ENCODE measurements at regions not wholly inside any gene's neighbourhood (a gene's known extent, or its start where the extent isn't known, plus 50 kb on each side); places are given as distances from the start of the nearest gene placed in this dataset.

GRCh38 chr10:4310172-4310571 is 515.8 kb upstream of the AKR1E2 start:
- H3K4me1 ChIP-seq (ENCODE audit: control insufficient read depth in 4 of 4, insufficient read depth in 4 of 4, low read length in 3 of 4), result no peaks in the 10 kb centered on the region
- H3K4me3 ChIP-seq (ENCODE audit: low read depth in 1 of 3, low read length in 3 of 3), result no peak overlapping the region
- no peaks in the 10 kb centered on the region for H3K36me3 ChIP-seq (ENCODE audit: control insufficient read depth in 4 of 4, insufficient read depth in 3 of 4, low read depth in 1 of 4, low read length in 3 of 4)
- no peak overlapping the region for H3K27ac ChIP-seq (ENCODE audit: low read depth in 1 of 2, low read length in 2 of 2)
- 83% methylated on average over 3 of the region's 3 CpGs for WGBS
- H3K9me3 ChIP-seq (ENCODE audit: control insufficient read depth in 4 of 4, low read length in 3 of 4), result no peaks in the 10 kb centered on the region
- TF ChIP-seq YY1 (IDR thresholded peaks at IDR 0.05) (no peak), HNF4G (IDR thresholded peaks at IDR 0.05) (no peak), RXRA (IDR thresholded peaks at IDR 0.05) (no peak), ATF3 (IDR thresholded peaks at IDR 0.05) (no peak), REST (IDR thresholded peaks at IDR 0.05) (no peak), RAD21 (IDR thresholded peaks at IDR 0.05) (no peak), EGR1 (IDR thresholded peaks at IDR 0.05; ENCODE audit: low read depth in 2 of 2) (no peak), MAX (IDR thresholded peaks at IDR 0.05) (no peak), GABPA (IDR thresholded peaks at IDR 0.05 in 1 of 2, conservative IDR thresholded peaks at IDR 0.05 in 1 of 2) (no peak), SP1 (IDR thresholded peaks at IDR 0.05) (no peak), FOXA1 (IDR thresholded peaks at IDR 0.05) (no peak), FOXA2 (IDR thresholded peaks at IDR 0.05) (no peak), HNF4A (conservative IDR thresholded peaks at IDR 0.05) (no peak), CTCF (IDR thresholded peaks at IDR 0.05; ENCODE audit: low read depth, low read length, missing input control) (no peak), JUND (IDR thresholded peaks at IDR 0.05) (no peak), NR2F2 (IDR thresholded peaks at IDR 0.05) (no peak), TAF1 (conservative IDR thresholded peaks at IDR 0.05) (no peak)
- no peak overlapping the region for H3K9ac ChIP-seq (ENCODE audit: low read depth in 1 of 2, low read length in 2 of 2)
- no peak for DNase-seq (ENCODE audit: low spot score)
- H3K27me3 ChIP-seq (ENCODE audit: control insufficient read depth in 4 of 4, insufficient read depth in 4 of 4, low read length in 3 of 4), result no peaks in the 10 kb centered on the region

- WGBS, result 50% methylated on average over 1 of the region's 1 CpG
- Histone ChIP-seq H3K4me1 (ENCODE audit: control insufficient read depth in 4 of 4, insufficient read depth in 4 of 4, low read length in 3 of 4) (no peaks in the 10 kb centered on the region), H3K36me3 (ENCODE audit: control insufficient read depth in 4 of 4, insufficient read depth in 3 of 4, low read depth in 1 of 4, low read length in 3 of 4) (no peaks in the 10 kb centered on the region), H3K9ac (ENCODE audit: low read depth in 1 of 2, low read length in 2 of 2) (no peak overlapping the region), H3K27me3 (ENCODE audit: control insufficient read depth in 4 of 4, insufficient read depth in 4 of 4, low read length in 3 of 4) (no peaks in the 10 kb centered on the region), H3K27ac (ENCODE audit: low read depth in 1 of 2, low read length in 2 of 2) (no peak overlapping the region), H3K4me3 (ENCODE audit: low read depth in 1 of 3, low read length in 3 of 3) (no peak overlapping the region), H3K9me3 (ENCODE audit: control insufficient read depth in 4 of 4, low read length in 3 of 4) (no peaks in the 10 kb centered on the region)
- no peak for TF ChIP-seq FOXA1 (IDR thresholded peaks at IDR 0.05)
- no peak for TF ChIP-seq FOXA2 (IDR thresholded peaks at IDR 0.05)
- no peak for TF ChIP-seq EGR1 (IDR thresholded peaks at IDR 0.05; ENCODE audit: low read depth in 2 of 2)
- TF ChIP-seq ZBTB33 (IDR thresholded peaks at IDR 0.05), result no peak
- TF ChIP-seq TAF1 (conservative IDR thresholded peaks at IDR 0.05), result no peak
- no peak for TF ChIP-seq CTCF (IDR thresholded peaks at IDR 0.05; ENCODE audit: low read depth, low read length, missing input control)
- TF ChIP-seq NR2F2 (IDR thresholded peaks at IDR 0.05), result no peak
- TF ChIP-seq YY1 (IDR thresholded peaks at IDR 0.05), result no peak
- TF ChIP-seq ATF3 (IDR thresholded peaks at IDR 0.05), result no peak
- no peak for TF ChIP-seq MAX (IDR thresholded peaks at IDR 0.05)
- DNase-seq (ENCODE audit: low spot score), result no peak
Observed at GRCh38 chr10:4307910-4308309, 518.1 kb upstream of the AKR1E2 start.

Data from liver (tissue), 8 donors.